GM23338 (cell line): ENCODE measurements at regions not wholly inside any gene's neighbourhood (a gene's known extent, or its start where the extent isn't known, plus 50 kb on each side); places are given as distances from the start of the nearest gene placed in this dataset.

ENCODE experiments used
- ATAC-seq: fragments of 200-7000 bp; cut with Tn5 transposase; 3 replicates; pipeline ENCODE4 v1.9.1; 2020
- DNase-seq: peaks from one replicate; pipeline ENCODE4 v3.0.0-alpha.2; 2015; ENCODE audit warnings: low spot score
- H2AFZ ChIP-seq: fragments of 200-600 bp; sonication (generic); 2 replicates; pipeline ENCODE4 v1.8.0; 2016; ENCODE audit warnings: antibody characterized with exemption, mild to moderate bottlenecking, moderate library complexity
- H3F3A ChIP-seq: fragments of 200-600 bp; sonication (generic); replicated peaks from 2 replicates; pipeline ENCODE4 v1.8.0; 2017; ENCODE audit warnings: antibody characterized with exemption, mixed run types, low read depth
- H3K27ac ChIP-seq: fragments of 200-600 bp; sonication (generic); 2 replicates; pipeline ENCODE4 v1.6.1; 2016; ENCODE audit warnings: low read depth
- H3K27me3 ChIP-seq: fragments of 200-600 bp; sonication (generic); 2 replicates; pipeline ENCODE4 v1.8.0; 2016; ENCODE audit warnings: mild to moderate bottlenecking, mixed run types, moderate library complexity; ENCODE audit not compliant: insufficient read depth
- H3K36me3 ChIP-seq: fragments of 200-600 bp; sonication (generic); 2 replicates; pipeline ENCODE4 v1.8.0; 2016; ENCODE audit warnings: mild to moderate bottlenecking; ENCODE audit not compliant: insufficient read depth
- H3K4me1 ChIP-seq: fragments of 200-600 bp; sonication (generic); 2 replicates; pipeline ENCODE4 v1.8.0; 2016; ENCODE audit warnings: mild to moderate bottlenecking, moderate library complexity; ENCODE audit not compliant: insufficient read depth
- H3K4me2 ChIP-seq: fragments of 200-600 bp; sonication (generic); 2 replicates; pipeline ENCODE4 v1.7.1; 2017; ENCODE audit warnings: mixed run types
- H3K4me3 ChIP-seq: fragments of 200-600 bp; sonication (generic); 2 replicates; pipeline ENCODE4 v1.6.1; 2016; ENCODE audit warnings: mixed run types
- H3K79me2 ChIP-seq: fragments of 200-600 bp; sonication (generic); replicated peaks from 2 replicates; pipeline ENCODE4 v1.8.0; 2017; ENCODE audit warnings: mild to moderate bottlenecking; ENCODE audit not compliant: insufficient read depth
- H3K9me2 ChIP-seq: fragments of 200-600 bp; sonication (generic); 2 replicates; pipeline ENCODE4 v1.8.0; 2017; ENCODE audit not compliant: insufficient read depth
- H4K20me1 ChIP-seq: fragments of 200-600 bp; sonication (generic); replicated peaks from 2 replicates; pipeline ENCODE4 v1.8.0; 2017; ENCODE audit warnings: mild to moderate bottlenecking; ENCODE audit not compliant: insufficient read depth
- H3K27ac Mint-ChIP-seq: 2 replicates; pipeline ENCODE4 v1.8.0; 2020; ENCODE audit warnings: inconsistent platforms, mild to moderate bottlenecking, moderate library complexity, mixed read lengths
- H3K27me3 Mint-ChIP-seq: 3 replicates; pipeline ENCODE4 v1.8.0; 2022; ENCODE audit warnings: low read depth, mild to moderate bottlenecking, moderate library complexity, mixed read lengths, inconsistent platforms; ENCODE audit not compliant: insufficient read depth, poor library complexity
- H3K36me3 Mint-ChIP-seq: 3 replicates; pipeline ENCODE4 v1.8.0; 2021; ENCODE audit warnings: low read depth, mild to moderate bottlenecking, inconsistent platforms, moderate library complexity, mixed read lengths
- H3K4me1 Mint-ChIP-seq: 3 replicates; pipeline ENCODE4 v1.8.0; 2020; ENCODE audit warnings: mild to moderate bottlenecking, inconsistent platforms, mixed read lengths
- H3K4me3 Mint-ChIP-seq: 3 replicates; pipeline ENCODE4 v1.8.0; 2021; ENCODE audit warnings: moderate library complexity, mild to moderate bottlenecking, inconsistent platforms, mixed read lengths
- H3K9me3 Mint-ChIP-seq: 3 replicates; pipeline ENCODE4 v1.8.0; 2020; ENCODE audit warnings: moderate library complexity, mild to moderate bottlenecking, inconsistent platforms, mixed read lengths
- EZH2 ChIP-seq: fragments of 200-600 bp; sonication (generic); IDR thresholded peaks from one replicate; pipeline ENCODE4 v1.8.0; 2017; ENCODE audit warnings: antibody characterized with exemption, mild to moderate bottlenecking, low read depth; ENCODE audit not compliant: unreplicated experiment
- EZH2phosphoT487 ChIP-seq: fragments of 200-600 bp; sonication (generic); IDR thresholded peaks from one replicate; pipeline ENCODE4 v1.8.1; 2018; ENCODE audit warnings: antibody characterized with exemption; ENCODE audit not compliant: unreplicated experiment
- JUNB ChIP-seq: IDR thresholded peaks from one replicate; pipeline ENCODE4 v1.6.1; 2016; ENCODE audit warnings: antibody characterized with exemption; ENCODE audit not compliant: unreplicated experiment
- NANOG ChIP-seq: IDR thresholded peaks from 2 replicates; pipeline ENCODE4 v1.6.1; 2016; ENCODE audit warnings: antibody characterized with exemption, borderline replicate concordance
- STAT1 ChIP-seq: IDR thresholded peaks from one replicate; pipeline ENCODE4 v1.6.1; 2016; ENCODE audit warnings: antibody characterized with exemption; ENCODE audit not compliant: unreplicated experiment
- ZNF331 ChIP-seq: fragments of 250-450 bp; sonication (Bioruptor Pico); IDR thresholded peaks from 2 replicates; pipeline ENCODE4 v1.5.0; 2020; ENCODE audit warnings: low read depth, mild to moderate bottlenecking, moderate library complexity
- TF ChIP-seq, protein P1 (sequence below), 2 experiments: fragments of 200-600 bp in 1 of 2; sonication (generic) in 1 of 2; conservative IDR thresholded peaks; 2 replicates each; pipeline versions ENCODE4 v1.5.1 to v1.6.1; 2016 to 2017; ENCODE audit warnings: antibody characterized with exemption in 2 of 2, low read depth in 2 of 2, mild to moderate bottlenecking in 2 of 2, moderate library complexity in 1 of 2
- TF ChIP-seq, protein P2 (sequence below): IDR thresholded peaks from one replicate; pipeline ENCODE4 v1.6.1; 2018; ENCODE audit warnings: antibody characterized with exemption; ENCODE audit not compliant: unreplicated experiment
- TF ChIP-seq, protein P3 (sequence below): IDR thresholded peaks from 2 replicates; pipeline ENCODE4 v1.6.1; 2016; ENCODE audit warnings: antibody characterized with exemption

DNA sequence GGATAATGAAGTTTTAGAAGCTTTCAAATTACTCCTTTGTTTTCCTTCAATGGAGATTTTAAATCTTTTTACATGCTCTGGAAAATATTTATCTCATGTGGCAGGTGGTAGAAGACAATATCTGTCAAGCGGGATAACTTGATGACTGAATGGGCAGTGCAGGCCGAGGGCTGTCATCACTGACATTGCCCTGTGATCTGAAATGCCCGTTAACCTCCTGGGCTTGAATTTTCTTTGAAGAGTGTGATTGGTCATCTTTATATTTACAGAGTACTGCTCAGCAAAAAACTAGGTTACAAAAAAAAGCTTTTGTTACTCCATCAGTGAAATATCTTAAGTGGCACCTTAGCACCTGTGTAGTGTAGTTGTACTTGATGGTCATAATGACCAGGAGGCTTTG, 147.5 kb downstream of the GATB start (continued):
- TF ChIP-seq, protein P1, sequence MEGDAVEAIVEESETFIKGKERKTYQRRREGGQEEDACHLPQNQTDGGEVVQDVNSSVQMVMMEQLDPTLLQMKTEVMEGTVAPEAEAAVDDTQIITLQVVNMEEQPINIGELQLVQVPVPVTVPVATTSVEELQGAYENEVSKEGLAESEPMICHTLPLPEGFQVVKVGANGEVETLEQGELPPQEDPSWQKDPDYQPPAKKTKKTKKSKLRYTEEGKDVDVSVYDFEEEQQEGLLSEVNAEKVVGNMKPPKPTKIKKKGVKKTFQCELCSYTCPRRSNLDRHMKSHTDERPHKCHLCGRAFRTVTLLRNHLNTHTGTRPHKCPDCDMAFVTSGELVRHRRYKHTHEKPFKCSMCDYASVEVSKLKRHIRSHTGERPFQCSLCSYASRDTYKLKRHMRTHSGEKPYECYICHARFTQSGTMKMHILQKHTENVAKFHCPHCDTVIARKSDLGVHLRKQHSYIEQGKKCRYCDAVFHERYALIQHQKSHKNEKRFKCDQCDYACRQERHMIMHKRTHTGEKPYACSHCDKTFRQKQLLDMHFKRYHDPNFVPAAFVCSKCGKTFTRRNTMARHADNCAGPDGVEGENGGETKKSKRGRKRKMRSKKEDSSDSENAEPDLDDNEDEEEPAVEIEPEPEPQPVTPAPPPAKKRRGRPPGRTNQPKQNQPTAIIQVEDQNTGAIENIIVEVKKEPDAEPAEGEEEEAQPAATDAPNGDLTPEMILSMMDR (conservative IDR thresholded peaks at IDR 0.05; ENCODE audit: low read depth in 2 of 2), result no peak
- no peak for TF ChIP-seq EZH2
- no peak for TF ChIP-seq EZH2phosphoT487

DNA sequence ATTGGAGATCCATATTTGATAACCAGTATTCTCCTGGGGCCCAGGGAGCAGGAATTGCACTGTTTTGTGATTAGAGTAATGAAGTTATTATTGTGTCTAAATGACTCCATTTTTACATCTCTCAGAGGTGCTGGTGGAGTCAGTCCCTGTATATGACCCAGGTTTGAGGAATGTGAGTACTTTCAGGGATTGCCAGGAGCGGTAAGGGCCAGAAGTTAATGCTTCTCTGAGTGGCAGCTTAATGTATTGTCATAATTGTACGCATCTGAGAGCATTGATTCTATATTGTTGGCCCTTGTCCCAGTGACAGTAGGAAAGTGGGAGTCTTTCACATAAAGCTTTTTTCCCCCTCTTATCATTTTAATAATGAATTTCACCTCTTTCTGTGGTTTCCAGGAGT, 146.2 kb downstream of the GATB start:
- Histone ChIP-seq H3K27me3 (no peaks in the 10 kb centered on the region), H3K27ac (no peak overlapping the region), H4K20me1 (no peaks in the 10 kb centered on the region), H3K9me2 (no peaks in the 10 kb centered on the region), H3K4me3 (no peak overlapping the region), H3K79me2 (no peaks in the 10 kb centered on the region), H3K4me1 (no peaks in the 10 kb centered on the region), H3K4me2 (no peak overlapping the region), H3K36me3 (no peaks in the 10 kb centered on the region), H3F3A (no peaks in the 10 kb centered on the region), H2AFZ (no peak overlapping the region)
- peaks cover 5% of the 10 kb centered on the region; the same call in 2 of the 3 replicates for H3K4me1 Mint-ChIP-seq
- no peaks in the 10 kb centered on the region for H3K36me3 Mint-ChIP-seq
- H3K27me3 Mint-ChIP-seq, result no peaks in the 10 kb centered on the region
- TF ChIP-seq JUNB, result no peak
- TF ChIP-seq, protein P2, sequence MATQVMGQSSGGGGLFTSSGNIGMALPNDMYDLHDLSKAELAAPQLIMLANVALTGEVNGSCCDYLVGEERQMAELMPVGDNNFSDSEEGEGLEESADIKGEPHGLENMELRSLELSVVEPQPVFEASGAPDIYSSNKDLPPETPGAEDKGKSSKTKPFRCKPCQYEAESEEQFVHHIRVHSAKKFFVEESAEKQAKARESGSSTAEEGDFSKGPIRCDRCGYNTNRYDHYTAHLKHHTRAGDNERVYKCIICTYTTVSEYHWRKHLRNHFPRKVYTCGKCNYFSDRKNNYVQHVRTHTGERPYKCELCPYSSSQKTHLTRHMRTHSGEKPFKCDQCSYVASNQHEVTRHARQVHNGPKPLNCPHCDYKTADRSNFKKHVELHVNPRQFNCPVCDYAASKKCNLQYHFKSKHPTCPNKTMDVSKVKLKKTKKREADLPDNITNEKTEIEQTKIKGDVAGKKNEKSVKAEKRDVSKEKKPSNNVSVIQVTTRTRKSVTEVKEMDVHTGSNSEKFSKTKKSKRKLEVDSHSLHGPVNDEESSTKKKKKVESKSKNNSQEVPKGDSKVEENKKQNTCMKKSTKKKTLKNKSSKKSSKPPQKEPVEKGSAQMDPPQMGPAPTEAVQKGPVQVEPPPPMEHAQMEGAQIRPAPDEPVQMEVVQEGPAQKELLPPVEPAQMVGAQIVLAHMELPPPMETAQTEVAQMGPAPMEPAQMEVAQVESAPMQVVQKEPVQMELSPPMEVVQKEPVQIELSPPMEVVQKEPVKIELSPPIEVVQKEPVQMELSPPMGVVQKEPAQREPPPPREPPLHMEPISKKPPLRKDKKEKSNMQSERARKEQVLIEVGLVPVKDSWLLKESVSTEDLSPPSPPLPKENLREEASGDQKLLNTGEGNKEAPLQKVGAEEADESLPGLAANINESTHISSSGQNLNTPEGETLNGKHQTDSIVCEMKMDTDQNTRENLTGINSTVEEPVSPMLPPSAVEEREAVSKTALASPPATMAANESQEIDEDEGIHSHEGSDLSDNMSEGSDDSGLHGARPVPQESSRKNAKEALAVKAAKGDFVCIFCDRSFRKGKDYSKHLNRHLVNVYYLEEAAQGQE, result no peak
- TF ChIP-seq, protein P3, sequence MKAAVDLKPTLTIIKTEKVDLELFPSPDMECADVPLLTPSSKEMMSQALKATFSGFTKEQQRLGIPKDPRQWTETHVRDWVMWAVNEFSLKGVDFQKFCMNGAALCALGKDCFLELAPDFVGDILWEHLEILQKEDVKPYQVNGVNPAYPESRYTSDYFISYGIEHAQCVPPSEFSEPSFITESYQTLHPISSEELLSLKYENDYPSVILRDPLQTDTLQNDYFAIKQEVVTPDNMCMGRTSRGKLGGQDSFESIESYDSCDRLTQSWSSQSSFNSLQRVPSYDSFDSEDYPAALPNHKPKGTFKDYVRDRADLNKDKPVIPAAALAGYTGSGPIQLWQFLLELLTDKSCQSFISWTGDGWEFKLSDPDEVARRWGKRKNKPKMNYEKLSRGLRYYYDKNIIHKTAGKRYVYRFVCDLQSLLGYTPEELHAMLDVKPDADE, result no peak
- TF ChIP-seq ZNF331 (CRISPR knock-in tag), result no peak
- no peak for TF ChIP-seq STAT1
- no peak for TF ChIP-seq NANOG
- no peak for DNase-seq
- no peak overlapping the region for H3K27ac Mint-ChIP-seq
- no peak overlapping the region for H3K4me3 Mint-ChIP-seq
- no peaks in the 10 kb centered on the region for H3K9me3 Mint-ChIP-seq
- ATAC-seq, result no peak
